HUES48 (cell line): ENCODE measurements at regions not wholly inside any gene's neighbourhood (a gene's known extent, or its start where the extent isn't known, plus 50 kb on each side); places are given as distances from the start of the nearest gene placed in this dataset.
"Not testable (repeated sequence)": the region's sequence is repeated elsewhere in the genome, so short reads cannot be mapped to it uniquely, and the experiment has no call there.

Experiments
- H3K27ac ChIP-seq: one replicate; pipeline ENCODE4 v1.7.0; 2013; ENCODE audit warnings: low read depth, low read length, inconsistent platforms
- H3K27me3 ChIP-seq: 2 replicates; pipeline ENCODE4 v1.6.1; 2013; ENCODE audit warnings: mild to moderate bottlenecking, low read length; ENCODE audit not compliant: control insufficient read depth, insufficient read depth
- H3K36me3 ChIP-seq: 2 replicates; pipeline ENCODE4 v1.6.1; 2013; ENCODE audit warnings: low read length; ENCODE audit not compliant: control insufficient read depth, insufficient read depth
- H3K4me1 ChIP-seq: 2 replicates; pipeline ENCODE4 v1.6.1; 2013; ENCODE audit warnings: mild to moderate bottlenecking, low read length; ENCODE audit not compliant: control insufficient read depth, insufficient read depth
- H3K4me3 ChIP-seq: 2 replicates; pipeline ENCODE4 v1.5.1; 2013; ENCODE audit warnings: mild to moderate bottlenecking, low read depth, low read length
- H3K9ac ChIP-seq: 2 replicates; pipeline ENCODE4 v1.6.1; 2013; ENCODE audit warnings: mild to moderate bottlenecking, low read depth, low read length, moderate library complexity
- H3K9me3 ChIP-seq: 2 replicates; pipeline ENCODE4 v1.6.1; 2013; ENCODE audit warnings: low read length; ENCODE audit not compliant: control insufficient read depth, insufficient read depth

DNA sequence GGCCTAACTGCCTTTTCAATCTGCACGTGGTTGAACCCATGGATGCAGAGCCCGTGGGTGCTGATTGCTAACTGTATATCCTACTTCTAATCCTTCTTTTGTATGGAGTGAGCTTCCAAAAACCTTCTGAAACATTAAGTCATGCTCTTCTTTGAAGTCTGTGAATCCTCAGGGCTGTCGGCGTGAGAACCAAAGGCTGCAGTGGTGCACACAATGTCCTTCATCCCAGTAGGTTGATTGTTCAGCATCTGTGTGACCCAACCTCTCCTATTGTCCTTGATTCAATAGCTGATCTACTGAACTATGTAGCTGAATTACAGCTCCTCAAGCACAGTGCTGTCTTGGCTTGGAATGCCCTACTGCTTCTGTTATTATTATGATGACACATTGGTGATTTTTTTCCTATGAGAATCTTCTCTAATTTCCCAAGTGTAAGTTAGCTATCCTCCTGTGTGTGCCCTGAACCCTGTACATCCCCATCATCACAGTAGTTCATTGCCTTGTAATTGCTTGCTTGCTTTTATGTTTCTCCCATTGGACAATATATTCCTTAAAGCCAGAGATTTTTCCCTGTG is 294.6 kb downstream of the TRIML1 start:
- Histone ChIP-seq H3K4me1 (peaks cover 39% of the 10 kb centered on the region), H3K36me3 (no peaks in the 10 kb centered on the region), H3K9ac (no peak overlapping the region), H3K4me3 (no peak overlapping the region), H3K27ac (no peak overlapping the region), H3K27me3 (no peaks in the 10 kb centered on the region), H3K9me3 (no peaks in the 10 kb centered on the region)

GRCh38 chr4:188434643-188435042 is 295.4 kb downstream of the TRIML1 start:
- peaks cover 31% of the 10 kb centered on the region for H3K4me1 ChIP-seq
- no peaks in the 10 kb centered on the region for H3K27me3 ChIP-seq
- H3K27ac ChIP-seq, result no peak overlapping the region
- no peaks in the 10 kb centered on the region for H3K9me3 ChIP-seq
- H3K9ac ChIP-seq, result no peak overlapping the region
- no peak overlapping the region for H3K4me3 ChIP-seq
- no peaks in the 10 kb centered on the region for H3K36me3 ChIP-seq

- H3K27ac ChIP-seq, result no peak overlapping the region
- peaks cover 26% of the 10 kb centered on the region for H3K4me1 ChIP-seq
- H3K27me3 ChIP-seq, result no peaks in the 10 kb centered on the region
- H3K9me3 ChIP-seq, result no peaks in the 10 kb centered on the region
- no peak overlapping the region for H3K4me3 ChIP-seq
- no peaks in the 10 kb centered on the region for H3K36me3 ChIP-seq
- H3K9ac ChIP-seq, result no peak overlapping the region
Measured at GRCh38 chr4:188435381-188435780, 296.1 kb downstream of the TRIML1 start.

GRCh38 chr4:188437535-188437934 is 298.3 kb downstream of the TRIML1 start:
- Histone ChIP-seq H3K27me3 (no peaks in the 10 kb centered on the region), H3K36me3 (no peaks in the 10 kb centered on the region), H3K4me1 (peaks cover 21% of the 10 kb centered on the region), H3K4me3 (no peak overlapping the region), H3K9ac (no peak overlapping the region), H3K27ac (no peak overlapping the region), H3K9me3 (no peaks in the 10 kb centered on the region)

DNA sequence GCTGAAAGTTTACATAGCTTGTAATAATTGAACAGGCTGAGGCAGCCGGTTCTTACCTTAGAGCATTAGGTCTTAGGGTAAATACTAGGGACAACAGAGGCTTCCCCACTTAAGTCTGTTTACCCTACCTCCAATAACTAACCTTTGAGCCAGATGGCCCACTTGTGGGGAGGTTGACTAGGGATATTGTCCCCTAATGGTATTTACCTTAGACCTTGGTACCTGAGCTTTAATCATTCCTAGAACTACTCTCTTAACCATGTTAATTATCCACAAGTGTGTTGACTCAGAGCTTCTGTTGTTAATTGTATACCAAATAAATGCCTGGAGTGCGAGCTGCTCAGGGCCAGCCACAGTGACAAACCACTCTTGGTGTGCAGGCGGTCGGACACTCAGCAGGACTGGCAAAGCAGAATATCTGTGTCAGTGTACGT is 299.2 kb downstream of the TRIML1 start:
- H3K9ac ChIP-seq, H3K36me3 ChIP-seq, H3K9me3 ChIP-seq, H3K27me3 ChIP-seq, H3K4me3 ChIP-seq, H3K27ac ChIP-seq: not testable (repeated sequence)
- H3K4me1 ChIP-seq, result peaks cover 21% of the 10 kb centered on the region

GRCh38 chr4:188439641-188440311 is 300.5 kb downstream of the TRIML1 start:
- Histone ChIP-seq H3K27me3 (no peaks in the 10 kb centered on the region), H3K27ac (no peak overlapping the region), H3K9me3 (no peaks in the 10 kb centered on the region), H3K9ac (no peak overlapping the region), H3K4me3 (no peak overlapping the region), H3K36me3 (no peaks in the 10 kb centered on the region), H3K4me1 (peaks cover 24% of the 10 kb centered on the region)

- Histone ChIP-seq H3K27me3 (no peaks in the 10 kb centered on the region), H3K9ac (no peak overlapping the region), H3K36me3 (no peaks in the 10 kb centered on the region), H3K4me1 (0 out of 2 replicates have a peak, but pooled peaks cover 4% of the 10 kb centered on the region), H3K4me3 (no peak overlapping the region), H3K9me3 (no peaks in the 10 kb centered on the region), H3K27ac (peak overlapping the region; percentile 27)
Measured at GRCh38 chr4:188444500-188444899, 305.3 kb downstream of the TRIML1 start.

- peak overlapping the region; percentile 20 for H3K27ac ChIP-seq
- H3K27me3 ChIP-seq, H3K4me3 ChIP-seq, H3K9ac ChIP-seq, H3K36me3 ChIP-seq, H3K9me3 ChIP-seq: not testable (repeated sequence)
- peaks cover 29% of the 10 kb centered on the region for H3K4me1 ChIP-seq
Measured at GRCh38 chr4:188448996-188449395, 309.8 kb downstream of the TRIML1 start.

- Histone ChIP-seq H3K36me3 (no peaks in the 10 kb centered on the region), H3K27ac (no peak overlapping the region), H3K27me3 (no peaks in the 10 kb centered on the region), H3K9me3 (no peaks in the 10 kb centered on the region), H3K4me1 (peaks cover 30% of the 10 kb centered on the region), H3K4me3 (no peak overlapping the region), H3K9ac (no peak overlapping the region)
Measured at GRCh38 chr4:188450571-188450970, 311.3 kb downstream of the TRIML1 start.

GRCh38 chr4:188452097-188452496 is 312.9 kb downstream of the TRIML1 start:
- H3K4me3 ChIP-seq, result no peak overlapping the region; the same call in 1 of the 2 replicates
- peak overlapping the region; percentile 70 for H3K27ac ChIP-seq
- no peaks in the 10 kb centered on the region for H3K36me3 ChIP-seq
- H3K9me3 ChIP-seq, result no peaks in the 10 kb centered on the region
- peaks cover 30% of the 10 kb centered on the region for H3K4me1 ChIP-seq
- no peaks in the 10 kb centered on the region for H3K27me3 ChIP-seq
- no peak overlapping the region for H3K9ac ChIP-seq

DNA sequence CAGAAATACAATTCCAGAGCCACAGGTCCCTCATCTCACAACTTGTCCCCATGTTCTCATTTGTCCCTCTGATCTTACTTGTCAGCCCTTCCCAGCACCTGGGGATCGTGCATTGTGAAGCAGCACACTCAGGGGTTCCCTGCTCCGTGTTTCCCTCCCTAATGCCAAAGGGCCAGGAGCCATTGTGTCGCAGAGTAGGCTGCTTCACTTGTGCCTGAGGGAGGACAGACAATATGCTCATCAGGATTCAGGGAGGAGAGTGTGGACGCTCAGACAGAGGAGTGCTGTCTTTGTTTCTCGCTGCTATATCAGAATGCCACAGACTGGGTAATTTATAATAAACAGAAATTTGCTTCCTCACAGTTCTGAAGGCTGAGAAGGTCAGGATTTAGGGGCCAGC is 315.3 kb downstream of the TRIML1 start:
- Histone ChIP-seq H3K4me3 (no peak overlapping the region), H3K36me3 (no peaks in the 10 kb centered on the region), H3K9me3 (no peaks in the 10 kb centered on the region), H3K9ac (no peak overlapping the region), H3K27me3 (no peaks in the 10 kb centered on the region), H3K27ac (no peak overlapping the region), H3K4me1 (peaks cover 29% of the 10 kb centered on the region)
